NCI-H1694 treated with DMSO at 0.1 percent for 48 hours (cell line): ENCODE measurements at regions not wholly inside any gene's neighbourhood (a gene's known extent, or its start where the extent isn't known, plus 50 kb on each side); places are given as distances from the start of the nearest gene placed in this dataset.
"Not testable (repeated sequence)": the region's sequence is repeated elsewhere in the genome, so short reads cannot be mapped to it uniquely, and the experiment has no call there.

ENCODE experiments used
- DNase-seq: peaks from one replicate; lab custom pipeline; 2025; lab: John Stamatoyannopoulos, UW

- DNase-seq: no peak
These were observed 634.8 kb upstream of the GRM3 start for GRCh38 chr7:86008898-86009297.

GRCh38 chr7:86006909-86007308 lies 636.8 kb upstream of the GRM3 start:
- DNase-seq: no peak

- DNase-seq: no peak
These were observed 640.9 kb upstream of the GRM3 start for GRCh38 chr7:86002858-86003257.

GRCh38 chr7:85997515-85997914 lies 646.2 kb upstream of the GRM3 start:
- no peak for DNase-seq

GRCh38 chr7:85995101-85995500 lies 648.6 kb upstream of the GRM3 start:
- no peak for DNase-seq

- DNase-seq: no peak
These were observed 663.0 kb upstream of the GRM3 start for GRCh38 chr7:85980740-85981139.

- DNase-seq: no peak
These were observed 669.5 kb upstream of the GRM3 start for GRCh38 chr7:85974176-85974575.

GRCh38 chr7:85972504-85973141 lies 671.1 kb upstream of the GRM3 start:
- no peak for DNase-seq

- DNase-seq: no peak
These were observed 688.7 kb upstream of the GRM3 start for GRCh38 chr7:85954961-85955360.

- no peak for DNase-seq
These were observed 692.8 kb upstream of the GRM3 start for GRCh38 chr7:85950871-85951270.

- DNase-seq: no peak
These were observed 693.3 kb upstream of the GRM3 start for GRCh38 chr7:85950418-85950817.

- no peak for DNase-seq
These were observed 695.9 kb upstream of the GRM3 start for GRCh38 chr7:85947767-85948166.

GRCh38 chr7:85940798-85941197 lies 702.9 kb upstream of the GRM3 start:
- no peak for DNase-seq

- DNase-seq: no peak
These were observed 711.8 kb upstream of the GRM3 start for GRCh38 chr7:85931919-85932318.

- DNase-seq: no peak
These were observed 715.2 kb upstream of the GRM3 start for GRCh38 chr7:85928500-85928899.

- DNase-seq: no peak
These were observed 716.5 kb upstream of the GRM3 start for GRCh38 chr7:85927226-85927625.

- no peak for DNase-seq
These were observed 719.6 kb upstream of the GRM3 start for GRCh38 chr7:85924062-85924461.

- DNase-seq: no peak
These were observed 727.7 kb upstream of the GRM3 start for GRCh38 chr7:85916016-85916415.

- no peak for DNase-seq
These were observed 727.6 kb upstream of the SEMA3D start for GRCh38 chr7:85914437-85914836.

- DNase-seq: no peak
These were observed 721.2 kb upstream of the SEMA3D start for GRCh38 chr7:85908051-85908450.

- DNase-seq: no peak
These were observed 711.1 kb upstream of the SEMA3D start for GRCh38 chr7:85897967-85898366.

GRCh38 chr7:85896531-85896930 lies 709.7 kb upstream of the SEMA3D start:
- no peak for DNase-seq

GRCh38 chr7:85895835-85896234 lies 709.0 kb upstream of the SEMA3D start:
- DNase-seq: no peak

- DNase-seq: not testable (repeated sequence)
These were observed 705.0 kb upstream of the SEMA3D start for GRCh38 chr7:85891900-85892299.
